ENCODE measurements at regions not wholly inside any gene's neighbourhood (a gene's known extent, or its start where the extent isn't known, plus 50 kb on each side); places are given as distances from the start of the nearest gene placed in this dataset.

DNA sequence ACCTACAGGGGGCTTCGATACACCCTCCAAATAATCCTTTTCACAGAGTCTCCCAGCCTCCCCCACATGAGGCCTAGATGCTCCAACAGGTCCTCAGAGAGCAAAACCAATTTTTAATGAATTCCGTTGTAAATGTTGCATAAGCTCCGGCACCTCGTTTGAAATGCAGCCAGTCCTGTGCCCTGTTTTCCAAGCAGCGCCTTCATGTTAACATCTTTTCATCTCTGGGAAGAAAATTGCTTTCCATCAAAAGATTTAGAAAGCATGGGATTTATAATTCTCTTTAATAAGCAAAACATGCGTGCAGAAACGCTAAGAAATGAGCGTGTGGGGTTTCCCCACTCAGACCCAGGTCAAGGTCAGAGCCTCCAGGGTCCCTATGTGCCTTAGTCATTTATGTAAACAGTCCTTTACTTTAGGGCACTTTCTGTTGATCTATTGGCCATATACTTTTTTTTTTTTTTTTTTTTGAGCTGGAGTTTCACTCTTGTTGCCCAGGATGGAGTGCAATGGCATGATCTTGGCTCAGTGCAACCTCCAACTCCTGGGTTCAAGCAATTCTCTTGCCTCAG, 177.5 kb upstream of the S1PR3 start:
- no peaks in the 10 kb centered on the region for H3K36me3 Mint-ChIP-seq
- peaks cover 0 to 1% (median 0%) of the 10 kb centered on the region in 8 donors for H3K9me3 Mint-ChIP-seq
- no peak for DNase-seq
- Histone ChIP-seq H3K4me3 (ENCODE audit: low read length in 2 of 2) (no peak overlapping the region), H3K36me3 (ENCODE audit: insufficient read depth, low read length) (no peaks in the 10 kb centered on the region), H3K27me3 (ENCODE audit: insufficient read depth, low read length) (no peaks in the 10 kb centered on the region), H3K4me1 (ENCODE audit: insufficient read depth, low read length) (no peaks in the 10 kb centered on the region), H3K9me3 (ENCODE audit: control insufficient read depth in 1 of 2, low read length in 2 of 2) (no peaks in the 10 kb centered on the region), H3K27ac (ENCODE audit: low read depth, low read length) (no peak overlapping the region)
- ChIA-PET CTCF (ENCODE audit: partially characterized antibody) (no interaction called here), POLR2A (ENCODE audit: partially characterized antibody) (no interaction called here)
- H3K27ac Mint-ChIP-seq, result no peak overlapping the region
- H3K27me3 Mint-ChIP-seq, result peaks cover 16 to 18% of the 10 kb centered on the region in 2 donors
- intact Hi-C loops (cut with micrococcal nuclease), result no loop called here
- no peaks in the 10 kb centered on the region for H3K4me1 Mint-ChIP-seq
- H3K4me3 Mint-ChIP-seq, result no peak overlapping the region

- POLR2A ChIA-PET (ENCODE audit: partially characterized antibody), result no interaction called here
- H3K36me3 Mint-ChIP-seq, result no peaks in the 10 kb centered on the region
- H3K4me3 Mint-ChIP-seq, result no peak overlapping the region
- H3K9me3 Mint-ChIP-seq, result no peaks in the 10 kb centered on the region
- H3K4me1 Mint-ChIP-seq, result no peaks in the 10 kb centered on the region
- Histone ChIP-seq H3K4me3 (ENCODE audit: low read length in 2 of 2) (no peak overlapping the region), H3K27ac (ENCODE audit: low read depth, low read length) (no peak overlapping the region), H3K27me3 (ENCODE audit: insufficient read depth, low read length) (no peaks in the 10 kb centered on the region), H3K9me3 (ENCODE audit: control insufficient read depth in 1 of 2, low read length in 2 of 2) (no peaks in the 10 kb centered on the region), H3K36me3 (ENCODE audit: insufficient read depth, low read length) (no peaks in the 10 kb centered on the region), H3K4me1 (ENCODE audit: insufficient read depth, low read length) (no peaks in the 10 kb centered on the region)
- CTCF ChIA-PET (ENCODE audit: partially characterized antibody), result no interaction called here
- intact Hi-C loops (cut with micrococcal nuclease), result no loop called here
- no peak overlapping the region for H3K27ac Mint-ChIP-seq
- H3K27me3 Mint-ChIP-seq, result peaks cover 13 to 16% of the 10 kb centered on the region in 2 donors
- DNase-seq, result no peak
These were observed 176.7 kb upstream of the S1PR3 start for GRCh38 chr9:88814577-88814976.

DNA sequence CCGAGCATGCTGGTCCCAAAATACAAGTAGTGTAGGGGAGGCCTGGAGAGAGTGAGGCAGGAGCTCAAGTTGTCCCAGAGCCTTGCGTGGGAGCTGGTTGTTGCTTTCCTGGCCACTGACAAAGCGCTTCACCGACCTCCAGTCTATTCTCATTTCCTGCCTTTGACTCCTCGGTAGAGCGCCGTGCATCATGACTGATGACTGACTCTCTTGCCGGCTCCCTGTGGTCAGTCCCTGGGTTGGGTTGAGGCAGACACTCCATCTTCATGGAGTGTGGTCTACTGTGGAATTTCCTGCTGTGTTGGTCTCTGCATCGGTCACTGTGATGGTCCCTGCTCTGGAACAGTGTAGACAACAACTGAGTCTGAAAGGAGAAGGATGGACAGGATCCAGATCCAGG, 175.1 kb upstream of the S1PR3 start:
- no peak overlapping the region for H3K4me3 ChIP-seq (ENCODE audit: low read length in 2 of 2)
- H3K9me3 ChIP-seq (ENCODE audit: control insufficient read depth in 1 of 2, low read length in 2 of 2), result no peaks in the 10 kb centered on the region
- DNase-seq, result no peak
- H3K27me3 Mint-ChIP-seq, result peaks cover 8 to 13% of the 10 kb centered on the region in 2 donors
- H3K9me3 Mint-ChIP-seq, result peaks cover 0 to 2% (median 0%) of the 10 kb centered on the region in 8 donors
- no peaks in the 10 kb centered on the region for H3K4me1 ChIP-seq (ENCODE audit: insufficient read depth, low read length)
- no peak overlapping the region for H3K27ac Mint-ChIP-seq
- H3K36me3 Mint-ChIP-seq, result no peaks in the 10 kb centered on the region
- CTCF ChIA-PET (ENCODE audit: partially characterized antibody), result no interaction called here
- no peaks in the 10 kb centered on the region for H3K27me3 ChIP-seq (ENCODE audit: insufficient read depth, low read length)
- no peak overlapping the region for H3K27ac ChIP-seq (ENCODE audit: low read depth, low read length)
- POLR2A ChIA-PET (ENCODE audit: partially characterized antibody), result no interaction called here
- H3K4me1 Mint-ChIP-seq, result no peaks in the 10 kb centered on the region
- no peaks in the 10 kb centered on the region for H3K36me3 ChIP-seq (ENCODE audit: insufficient read depth, low read length)
- H3K4me3 Mint-ChIP-seq, result no peak overlapping the region
- intact Hi-C loops (cut with micrococcal nuclease), result no loop called here

GRCh38 chr9:88816591-88816990, 174.7 kb upstream of the S1PR3 start:
- no peak overlapping the region for H3K27ac Mint-ChIP-seq
- H3K27me3 Mint-ChIP-seq, result peaks cover 7 to 13% of the 10 kb centered on the region in 2 donors
- Histone ChIP-seq H3K27ac (ENCODE audit: low read depth, low read length) (no peak overlapping the region), H3K9me3 (ENCODE audit: control insufficient read depth in 1 of 2, low read length in 2 of 2) (no peaks in the 10 kb centered on the region), H3K4me1 (ENCODE audit: insufficient read depth, low read length) (no peaks in the 10 kb centered on the region), H3K4me3 (ENCODE audit: low read length in 2 of 2) (no peak overlapping the region), H3K27me3 (ENCODE audit: insufficient read depth, low read length) (no peaks in the 10 kb centered on the region), H3K36me3 (ENCODE audit: insufficient read depth, low read length) (no peaks in the 10 kb centered on the region)
- ChIA-PET POLR2A (ENCODE audit: partially characterized antibody) (no interaction called here), CTCF (ENCODE audit: partially characterized antibody) (no interaction called here)
- peaks cover 0 to 3% (median 0%) of the 10 kb centered on the region in 8 donors for H3K9me3 Mint-ChIP-seq
- intact Hi-C loops (cut with micrococcal nuclease), result no loop called here
- H3K4me1 Mint-ChIP-seq, result no peaks in the 10 kb centered on the region
- H3K36me3 Mint-ChIP-seq, result no peaks in the 10 kb centered on the region
- H3K4me3 Mint-ChIP-seq, result no peak overlapping the region
- DNase-seq, result no peak

DNA sequence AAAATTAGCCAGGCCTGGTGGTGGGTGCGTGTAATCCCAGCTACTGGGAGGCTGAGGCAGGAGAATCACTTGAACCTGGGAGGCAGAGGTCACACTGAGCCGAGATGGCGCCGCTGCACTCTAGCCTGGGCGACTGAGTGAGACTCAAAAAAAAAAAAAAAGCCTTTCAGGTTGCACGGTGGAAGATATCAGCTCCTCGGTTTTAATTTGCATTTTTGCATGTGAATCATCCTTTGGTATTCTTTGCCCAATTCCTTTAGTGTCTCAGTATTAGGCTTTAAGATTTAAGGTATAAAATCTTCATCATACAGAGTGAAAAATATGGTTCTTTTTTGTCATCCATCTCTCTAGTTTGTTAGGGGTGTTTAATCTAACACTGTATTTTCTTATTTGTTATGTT, 173.6 kb upstream of the S1PR3 start:
- CTCF ChIA-PET (ENCODE audit: partially characterized antibody), result no interaction called here
- POLR2A ChIA-PET (ENCODE audit: partially characterized antibody), result no interaction called here
- DNase-seq, result no peak
- H3K4me3 Mint-ChIP-seq, result no peak overlapping the region
- no peaks in the 10 kb centered on the region for H3K4me1 ChIP-seq (ENCODE audit: insufficient read depth, low read length)
- H3K4me3 ChIP-seq (ENCODE audit: low read length in 2 of 2), result no peak overlapping the region
- H3K27me3 Mint-ChIP-seq, result peaks cover 7 to 14% of the 10 kb centered on the region in 2 donors
- no peaks in the 10 kb centered on the region for H3K36me3 Mint-ChIP-seq
- H3K4me1 Mint-ChIP-seq, result no peaks in the 10 kb centered on the region
- no peaks in the 10 kb centered on the region for H3K36me3 ChIP-seq (ENCODE audit: insufficient read depth, low read length)
- H3K27ac ChIP-seq (ENCODE audit: low read depth, low read length), result no peak overlapping the region
- H3K9me3 Mint-ChIP-seq, result peaks cover 0 to 3% (median 0%) of the 10 kb centered on the region in 8 donors
- intact Hi-C loops (cut with micrococcal nuclease), result no loop called here
- no peak overlapping the region for H3K27ac Mint-ChIP-seq
- no peaks in the 10 kb centered on the region for H3K9me3 ChIP-seq (ENCODE audit: control insufficient read depth in 1 of 2, low read length in 2 of 2)
- H3K27me3 ChIP-seq (ENCODE audit: insufficient read depth, low read length), result no peaks in the 10 kb centered on the region

DNA sequence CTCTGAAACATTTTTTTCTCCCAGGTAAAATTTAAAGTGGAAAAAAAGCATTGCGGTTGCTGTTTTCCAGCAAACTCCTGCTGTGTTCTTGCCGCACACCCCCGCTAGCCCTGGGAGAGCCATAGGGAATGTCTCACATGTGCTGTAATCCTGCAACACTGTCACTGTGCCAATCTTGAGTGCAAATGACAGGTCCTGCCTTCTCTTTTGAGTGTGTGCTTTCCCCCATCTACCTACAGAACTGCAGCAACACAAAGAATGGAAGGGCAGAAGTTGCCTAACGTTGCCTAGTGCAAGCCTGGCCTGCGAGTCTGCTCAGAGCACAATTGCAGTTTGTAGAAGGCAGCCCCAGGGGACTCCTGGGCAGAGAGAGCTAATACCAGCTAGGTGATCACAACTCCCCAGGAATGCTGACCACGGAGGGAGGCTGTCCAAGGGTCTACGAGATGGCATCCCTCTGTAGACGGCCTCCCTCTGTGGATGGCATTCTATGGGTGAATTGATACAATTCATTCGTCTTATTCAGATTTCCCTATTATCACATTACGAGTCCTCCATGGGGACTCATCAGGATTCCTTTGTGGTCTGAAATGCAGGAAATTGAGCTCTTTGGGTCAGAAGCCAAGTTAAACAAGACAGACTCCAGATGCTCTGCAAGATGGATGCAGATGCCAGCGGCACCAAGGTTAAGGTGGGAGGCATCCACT, 172.6 kb upstream of the S1PR3 start:
- Mint-ChIP-seq H3K4me3 (no peak overlapping the region), H3K27ac (no peak overlapping the region), H3K9me3 (peaks cover 0 to 3% (median 0%) of the 10 kb centered on the region in 8 donors), H3K36me3 (no peaks in the 10 kb centered on the region), H3K4me1 (no peaks in the 10 kb centered on the region), H3K27me3 (peaks cover 7 to 14% of the 10 kb centered on the region in 2 donors)
- Histone ChIP-seq H3K4me3 (ENCODE audit: low read length in 2 of 2) (no peak overlapping the region), H3K36me3 (ENCODE audit: insufficient read depth, low read length) (no peaks in the 10 kb centered on the region), H3K9me3 (ENCODE audit: control insufficient read depth in 1 of 2, low read length in 2 of 2) (no peaks in the 10 kb centered on the region), H3K27me3 (ENCODE audit: insufficient read depth, low read length) (no peaks in the 10 kb centered on the region), H3K27ac (ENCODE audit: low read depth, low read length) (no peak overlapping the region), H3K4me1 (ENCODE audit: insufficient read depth, low read length) (no peaks in the 10 kb centered on the region)
- intact Hi-C loops (cut with micrococcal nuclease), result no loop called here
- DNase-seq, result no peak
- POLR2A ChIA-PET (ENCODE audit: partially characterized antibody), result no interaction called here
- CTCF ChIA-PET (ENCODE audit: partially characterized antibody), result no interaction called here

GRCh38 chr9:88819476-88819875, 171.8 kb upstream of the S1PR3 start:
- Histone ChIP-seq H3K4me3 (ENCODE audit: low read length in 2 of 2) (no peak overlapping the region), H3K4me1 (ENCODE audit: insufficient read depth, low read length) (no peaks in the 10 kb centered on the region), H3K27ac (ENCODE audit: low read depth, low read length) (no peak overlapping the region), H3K36me3 (ENCODE audit: insufficient read depth, low read length) (no peaks in the 10 kb centered on the region), H3K27me3 (ENCODE audit: insufficient read depth, low read length) (no peaks in the 10 kb centered on the region), H3K9me3 (ENCODE audit: control insufficient read depth in 1 of 2, low read length in 2 of 2) (no peaks in the 10 kb centered on the region)
- Mint-ChIP-seq H3K27me3 (peaks cover 7 to 16% of the 10 kb centered on the region in 2 donors), H3K4me1 (no peaks in the 10 kb centered on the region), H3K27ac (no peak overlapping the region), H3K9me3 (peaks cover 0 to 3% (median 0%) of the 10 kb centered on the region in 8 donors), H3K36me3 (no peaks in the 10 kb centered on the region), H3K4me3 (no peak overlapping the region)
- no peak for DNase-seq
- CTCF ChIA-PET (ENCODE audit: partially characterized antibody), result no interaction called here
- intact Hi-C loops (cut with micrococcal nuclease), result no loop called here
- POLR2A ChIA-PET (ENCODE audit: partially characterized antibody), result no interaction called here
